GM12878 (cell line): ENCODE measurements at regions not wholly inside any gene's neighbourhood (a gene's known extent, or its start where the extent isn't known, plus 50 kb on each side); places are given as distances from the start of the nearest gene placed in this dataset.

Experiments used
- ATAC-seq: fragments of 200-7000 bp; cut with Tn5 transposase; 3 replicates; pipeline ENCODE4 v1.9.1; 2020; ENCODE audit warnings: mild to moderate bottlenecking, moderate library complexity
- BruUV-seq: library from RNA; stranded (reverse); fragments of 400-500 nt; replicated peaks from 2 replicates; lab custom pipeline; 2021; lab: Mats Ljungman, UMichigan
- CTCF ChIA-PET: fragments of 300-600 bp; sonication (Branson Sonifier 250); formaldehyde crosslinking; extraction: SDS; loops from one replicate; lab custom pipeline; 2021; ENCODE audit warnings: inconsistent platforms; lab: Yijun Ruan, JAX
- POLR2A ChIA-PET: fragments of 350-600 bp; formaldehyde crosslinking; extraction: SDS; loops from one replicate; lab custom pipeline; 2021; ENCODE audit warnings: inconsistent platforms; lab: Charles Lee
- RAD21 ChIA-PET: fragments of 300-600 bp; sonication (Branson Sonifier 250); formaldehyde crosslinking; loops from one replicate; lab custom pipeline; 2023; ENCODE audit warnings: antibody characterized with exemption; ENCODE audit not compliant: unreplicated experiment; lab: Charles Lee
- SMC1A ChIA-PET: fragments of 300-600 bp; sonication (Branson Sonifier 250); formaldehyde crosslinking; loops from one replicate; lab custom pipeline; 2023; ENCODE audit not compliant: unreplicated experiment, uncharacterized antibody; lab: Charles Lee
- DNase-seq: peaks from one replicate; pipeline ENCODE4 v3.0.0-alpha.2; 2011; ENCODE audit warnings: low read depth, low spot score
- FAIRE-seq: peaks from 3 replicates; lab custom pipeline; 2011; peaks lifted over from hg19 to GRCh38; lab: Jason Lieb, UNC
- H2AFZ ChIP-seq: 2 replicates; pipeline ENCODE4 v1.6.0; 2011; ENCODE audit warnings: low read depth, low read length, control low read depth; ENCODE audit not compliant: control insufficient read depth
- H3K27ac ChIP-seq: 2 replicates; pipeline ENCODE4 v1.5.1; 2011; ENCODE audit warnings: control low read depth; ENCODE audit not compliant: control insufficient read depth, insufficient read depth
- H3K27me3 ChIP-seq, 2 experiments: replicated peaks in 1 of 2; 2 replicates each; pipeline versions ENCODE4 v1.6.0 to v1.6.1; 2011; ENCODE audit warnings: low read length in 1 of 2; ENCODE audit not compliant: control insufficient read depth in 2 of 2, insufficient read depth in 2 of 2
- H3K36me3 ChIP-seq, 2 experiments: 2 replicates each; pipeline ENCODE4 v1.5.1; 2011; ENCODE audit warnings: low read length in 1 of 2; ENCODE audit not compliant: control insufficient read depth in 2 of 2, insufficient read depth in 2 of 2
- H3K4me1 ChIP-seq: 2 replicates; pipeline ENCODE4 v1.6.1; 2011; ENCODE audit warnings: mild to moderate bottlenecking, low read length, moderate library complexity, mixed read lengths; ENCODE audit not compliant: control insufficient read depth, insufficient read depth
- H3K4me2 ChIP-seq: 2 replicates; pipeline ENCODE4 v1.6.0; 2011; ENCODE audit warnings: control low read depth; ENCODE audit not compliant: control insufficient read depth, insufficient read depth
- H3K4me3 ChIP-seq: fragments of 200-600 bp; sonication (generic); 2 replicates; pipeline ENCODE4 v1.5.1; 2016
- H3K79me2 ChIP-seq: 2 replicates; pipeline ENCODE4 v1.6.0; 2011; ENCODE audit warnings: low read length; ENCODE audit not compliant: control insufficient read depth, insufficient read depth
- H3K9ac ChIP-seq: 2 replicates; pipeline ENCODE4 v1.8.0; 2011; ENCODE audit warnings: low read length, control low read depth, mixed read lengths; ENCODE audit not compliant: control insufficient read depth, insufficient read depth
- H3K9me3 ChIP-seq: replicated peaks from 3 replicates; pipeline ENCODE4 v1.5.1; 2011; ENCODE audit warnings: mild to moderate bottlenecking, low read length; ENCODE audit not compliant: control insufficient read depth, insufficient read depth
- H4K20me1 ChIP-seq: 2 replicates; pipeline ENCODE4 v1.6.0; 2011; ENCODE audit not compliant: control insufficient read depth, insufficient read depth
- SMARCA5 ChIP-seq: fragments of 450-650 bp; IDR thresholded peaks from 2 replicates; pipeline ENCODE4 v1.6.1; 2017; ENCODE audit warnings: mild to moderate bottlenecking
- ZNF24 ChIP-seq: fragments of 450-650 bp; IDR thresholded peaks from 2 replicates; pipeline ENCODE4 v1.6.1; 2017; ENCODE audit warnings: antibody characterized with exemption, mild to moderate bottlenecking
- WGBS: methylation state at CpG from one replicate; pipeline ENCODE4 v1.1.6; 2016; ENCODE audit warnings: low lambda C conversion rate; ENCODE audit not compliant: insufficient replicate concordance, insufficient coverage; ENCODE audit errors: missing lambda C conversion rate; 5-methylcytosine and 5-hydroxymethylcytosine counted together
- in situ Hi-C: fragments of 300-500 bp; cut with MboI; formaldehyde crosslinking; loops from 9 replicates; pipeline ENCODE4 v1.14.3; 2018; ENCODE audit warnings: mixed read lengths
- intact Hi-C: fragments of 100-400 bp; cut with micrococcal nuclease; formaldehyde crosslinking; loops from one replicate; pipeline ENCODE4 v1.14.2; 2022; ENCODE audit not compliant: unreplicated experiment
- TF ChIP-seq, protein P1 (sequence below): IDR thresholded peaks from 2 replicates; pipeline ENCODE4 v1.6.1; 2011; ENCODE audit warnings: borderline replicate concordance, low read depth, mild to moderate bottlenecking, moderate library complexity, mixed read lengths, low read length; ENCODE audit not compliant: insufficient read depth; ENCODE audit errors: extremely low read length

DNA sequence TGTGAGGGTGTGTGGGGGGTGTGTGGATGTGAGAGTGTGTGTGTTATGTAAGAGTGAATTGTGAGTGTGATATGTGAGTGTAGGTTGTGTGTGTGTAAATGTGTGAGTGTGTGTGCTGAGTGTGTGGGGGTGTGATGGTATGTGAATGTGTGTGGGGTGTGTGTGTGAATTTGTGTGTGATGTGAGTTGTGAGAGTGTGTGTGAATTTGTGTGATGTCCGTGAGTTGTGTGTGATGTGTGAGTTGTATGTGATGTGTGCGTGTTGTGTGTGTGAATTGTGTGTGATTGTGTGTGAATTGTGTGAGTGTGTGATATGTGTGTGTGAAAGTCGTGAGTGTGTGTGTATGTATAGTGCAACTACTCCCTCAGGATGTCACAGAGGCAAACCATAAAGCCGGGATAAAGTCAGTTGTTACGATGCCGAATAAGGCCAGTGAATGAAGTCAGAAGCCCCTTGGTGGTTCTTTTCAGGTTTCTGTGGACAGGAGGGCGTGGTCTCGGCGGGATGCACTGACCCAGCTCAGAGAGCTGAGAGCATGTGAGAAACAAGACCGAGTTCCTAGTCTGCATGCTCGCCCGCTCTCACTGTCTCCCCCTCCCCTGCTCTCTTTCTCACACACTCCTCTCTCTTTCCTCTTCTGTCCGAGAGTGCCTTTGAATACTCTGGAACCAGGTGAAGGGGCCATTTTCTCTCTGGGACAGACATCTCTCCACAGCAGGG lies 71.8 kb upstream of the MAX start (continued):
- TF ChIP-seq, protein P1, sequence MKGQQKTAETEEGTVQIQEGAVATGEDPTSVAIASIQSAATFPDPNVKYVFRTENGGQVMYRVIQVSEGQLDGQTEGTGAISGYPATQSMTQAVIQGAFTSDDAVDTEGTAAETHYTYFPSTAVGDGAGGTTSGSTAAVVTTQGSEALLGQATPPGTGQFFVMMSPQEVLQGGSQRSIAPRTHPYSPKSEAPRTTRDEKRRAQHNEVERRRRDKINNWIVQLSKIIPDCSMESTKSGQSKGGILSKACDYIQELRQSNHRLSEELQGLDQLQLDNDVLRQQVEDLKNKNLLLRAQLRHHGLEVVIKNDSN = no peak

DNA sequence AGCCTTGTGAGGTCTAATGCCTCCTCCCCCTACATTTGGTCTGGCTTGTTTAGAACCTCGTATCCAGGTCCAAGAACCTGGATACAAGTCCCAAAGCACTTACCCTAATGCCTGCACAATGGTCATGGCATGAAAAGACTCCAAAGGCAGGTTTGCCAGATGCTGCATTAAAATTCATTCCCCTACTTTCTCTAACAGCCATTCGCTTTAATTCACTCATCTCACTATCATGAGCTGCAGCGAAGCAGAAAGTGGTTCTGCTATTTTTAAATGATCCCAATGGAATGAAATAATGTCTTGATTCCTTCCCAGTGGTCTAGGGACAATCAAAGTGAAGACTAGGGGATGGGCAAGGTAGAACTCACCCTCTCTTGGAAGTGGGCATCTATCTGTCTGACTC lies 72.5 kb upstream of the MAX start:
- Histone ChIP-seq H2AFZ (no peak overlapping the region), H3K9ac (no peak overlapping the region), H3K9me3 (no peaks in the 10 kb centered on the region), H3K4me3 (no peak overlapping the region), H3K27me3 (no peaks in the 10 kb centered on the region), H4K20me1 (no peaks in the 10 kb centered on the region), H3K4me1 (peaks cover 17% of the 10 kb centered on the region), H3K79me2 (no peaks in the 10 kb centered on the region), H3K36me3 (no peaks in the 10 kb centered on the region), H3K27ac (no peak overlapping the region), H3K4me2 (no peak overlapping the region)
- TF ChIP-seq SMARCA5 (no peak), ZNF24 (no peak)
- ChIA-PET CTCF (interaction anchor here (0.6 to 1.8 kb wide), 5 partner anchors 11 to 305 kb away, joined by 3 to 6 read pairs (median 3); no protein-coding TSS in a partner anchor), SMC1A (interaction anchor here (0.9 kb wide), 1 partner anchor 10 kb away, joined by 4 read pairs; no protein-coding TSS in a partner anchor), RAD21 (no interaction called here), POLR2A (interaction anchor here (0.8 to 1.0 kb wide), 2 partner anchors 20 to 32 kb away, joined by 3 to 4 read pairs; no protein-coding TSS in a partner anchor)
- ATAC-seq = no peak
- no peak for DNase-seq
- in situ Hi-C loops = no loop called here
- no TSS peak for BruUV-seq
- no peak for FAIRE-seq
- WGBS = 100% methylated on average over 3 of the region's 3 CpGs
- intact Hi-C loops = no loop called here
